Activated naive CD8-positive, alpha-beta T cell (primary cell): ENCODE measurements at regions not wholly inside any gene's neighbourhood (a gene's known extent, or its start where the extent isn't known, plus 50 kb on each side); places are given as distances from the start of the nearest gene placed in this dataset.

Source experiments
- H3K27ac Mint-ChIP-seq: one replicate; pipeline ENCODE4 v1.8.0; 2021; ENCODE audit warnings: mixed read lengths
- H3K27me3 Mint-ChIP-seq: one replicate; pipeline ENCODE4 v1.8.0; 2021; ENCODE audit warnings: mixed read lengths
- H3K36me3 Mint-ChIP-seq: one replicate; pipeline ENCODE4 v1.8.0; 2021; ENCODE audit warnings: mixed read lengths
- H3K4me1 Mint-ChIP-seq: one replicate; pipeline ENCODE4 v1.8.0; 2021; ENCODE audit warnings: low read depth, mixed read lengths
- H3K4me3 Mint-ChIP-seq: one replicate; pipeline ENCODE4 v1.8.0; 2021; ENCODE audit warnings: mild to moderate bottlenecking, mixed read lengths
- H3K9me3 Mint-ChIP-seq: one replicate; pipeline ENCODE4 v1.8.0; 2021; ENCODE audit warnings: low read depth, mixed read lengths

GRCh38 chr11:95469258-95469657 is 238.3 kb upstream of the SESN3 start:
- Mint-ChIP-seq H3K27me3 (no peaks in the 10 kb centered on the region), H3K4me3 (no peak overlapping the region), H3K4me1 (no peaks in the 10 kb centered on the region), H3K9me3 (no peaks in the 10 kb centered on the region), H3K36me3 (no peaks in the 10 kb centered on the region), H3K27ac (no peak overlapping the region)

- Mint-ChIP-seq H3K27me3 (no peaks in the 10 kb centered on the region), H3K4me3 (no peak overlapping the region), H3K9me3 (no peaks in the 10 kb centered on the region), H3K36me3 (no peaks in the 10 kb centered on the region), H3K27ac (no peak overlapping the region), H3K4me1 (no peaks in the 10 kb centered on the region)
These were observed 235.4 kb upstream of the SESN3 start for GRCh38 chr11:95466416-95466815.

GRCh38 chr11:95465887-95466286 is 234.9 kb upstream of the SESN3 start:
- Mint-ChIP-seq H3K4me3 (no peak overlapping the region), H3K27me3 (no peaks in the 10 kb centered on the region), H3K36me3 (no peaks in the 10 kb centered on the region), H3K4me1 (no peaks in the 10 kb centered on the region), H3K9me3 (no peaks in the 10 kb centered on the region), H3K27ac (no peak overlapping the region)

- Mint-ChIP-seq H3K4me3 (no peak overlapping the region), H3K36me3 (no peaks in the 10 kb centered on the region), H3K4me1 (no peaks in the 10 kb centered on the region), H3K27ac (no peak overlapping the region), H3K9me3 (no peaks in the 10 kb centered on the region), H3K27me3 (no peaks in the 10 kb centered on the region)
These were observed 230.9 kb upstream of the SESN3 start for GRCh38 chr11:95461858-95462257.

- H3K36me3 Mint-ChIP-seq, result no peaks in the 10 kb centered on the region
- no peaks in the 10 kb centered on the region for H3K27me3 Mint-ChIP-seq
- H3K4me3 Mint-ChIP-seq, result no peak overlapping the region
- H3K4me1 Mint-ChIP-seq, result no peaks in the 10 kb centered on the region
- no peak overlapping the region for H3K27ac Mint-ChIP-seq
- no peaks in the 10 kb centered on the region for H3K9me3 Mint-ChIP-seq
These were observed 230.3 kb upstream of the SESN3 start for GRCh38 chr11:95461348-95461747.

- Mint-ChIP-seq H3K4me1 (no peaks in the 10 kb centered on the region), H3K9me3 (no peaks in the 10 kb centered on the region), H3K27me3 (no peaks in the 10 kb centered on the region), H3K27ac (no peak overlapping the region), H3K36me3 (no peaks in the 10 kb centered on the region), H3K4me3 (no peak overlapping the region)
These were observed 228.5 kb upstream of the SESN3 start for GRCh38 chr11:95459291-95460042.

- no peaks in the 10 kb centered on the region for H3K9me3 Mint-ChIP-seq
- no peaks in the 10 kb centered on the region for H3K27me3 Mint-ChIP-seq
- no peaks in the 10 kb centered on the region for H3K36me3 Mint-ChIP-seq
- H3K27ac Mint-ChIP-seq, result no peak overlapping the region
- H3K4me3 Mint-ChIP-seq, result no peak overlapping the region
- H3K4me1 Mint-ChIP-seq, result no peaks in the 10 kb centered on the region
These were observed 225.9 kb upstream of the SESN3 start for GRCh38 chr11:95456714-95457491.

GRCh38 chr11:95455228-95455970 is 224.4 kb upstream of the SESN3 start:
- H3K27me3 Mint-ChIP-seq, result no peaks in the 10 kb centered on the region
- H3K4me1 Mint-ChIP-seq, result peaks cover 2% of the 10 kb centered on the region
- no peak overlapping the region for H3K4me3 Mint-ChIP-seq
- H3K36me3 Mint-ChIP-seq, result no peaks in the 10 kb centered on the region
- H3K27ac Mint-ChIP-seq, result no peak overlapping the region
- H3K9me3 Mint-ChIP-seq, result no peaks in the 10 kb centered on the region

- Mint-ChIP-seq H3K4me1 (peaks cover 2% of the 10 kb centered on the region), H3K4me3 (no peak overlapping the region), H3K9me3 (no peaks in the 10 kb centered on the region), H3K27me3 (no peaks in the 10 kb centered on the region), H3K36me3 (no peaks in the 10 kb centered on the region), H3K27ac (no peak overlapping the region)
These were observed 222.7 kb upstream of the SESN3 start for GRCh38 chr11:95453616-95454171.

- no peaks in the 10 kb centered on the region for H3K9me3 Mint-ChIP-seq
These were observed 220.7 kb upstream of the SESN3 start for GRCh38 chr11:95451682-95452081.

GRCh38 chr11:95451261-95451660 is 220.3 kb upstream of the SESN3 start:
- no peaks in the 10 kb centered on the region for H3K27me3 Mint-ChIP-seq
- H3K4me1 Mint-ChIP-seq, result peaks cover 2% of the 10 kb centered on the region
- H3K27ac Mint-ChIP-seq, result no peak overlapping the region
- no peak overlapping the region for H3K4me3 Mint-ChIP-seq
- H3K36me3 Mint-ChIP-seq, result no peaks in the 10 kb centered on the region
- no peaks in the 10 kb centered on the region for H3K9me3 Mint-ChIP-seq

More at GRCh38 chr11:95451682-95452081, 220.7 kb upstream of the SESN3 start:
- Mint-ChIP-seq H3K4me1 (peaks cover 2% of the 10 kb centered on the region), H3K27ac (no peak overlapping the region), H3K27me3 (no peaks in the 10 kb centered on the region), H3K4me3 (no peak overlapping the region), H3K36me3 (no peaks in the 10 kb centered on the region)

- Mint-ChIP-seq H3K27ac (no peak overlapping the region), H3K4me3 (no peak overlapping the region), H3K4me1 (peaks cover 2% of the 10 kb centered on the region), H3K9me3 (no peaks in the 10 kb centered on the region), H3K36me3 (no peaks in the 10 kb centered on the region), H3K27me3 (no peaks in the 10 kb centered on the region)
These were observed 219.6 kb upstream of the SESN3 start for GRCh38 chr11:95450547-95451123.

GRCh38 chr11:95445746-95446333 is 214.8 kb upstream of the SESN3 start:
- Mint-ChIP-seq H3K4me3 (no peak overlapping the region), H3K27ac (no peak overlapping the region), H3K36me3 (no peaks in the 10 kb centered on the region), H3K4me1 (peaks cover 29% of the 10 kb centered on the region), H3K27me3 (no peaks in the 10 kb centered on the region), H3K9me3 (no peaks in the 10 kb centered on the region)
